ENCODE measurements at regions not wholly inside any gene's neighbourhood (a gene's known extent, or its start where the extent isn't known, plus 50 kb on each side); places are given as distances from the start of the nearest gene placed in this dataset.

DNA sequence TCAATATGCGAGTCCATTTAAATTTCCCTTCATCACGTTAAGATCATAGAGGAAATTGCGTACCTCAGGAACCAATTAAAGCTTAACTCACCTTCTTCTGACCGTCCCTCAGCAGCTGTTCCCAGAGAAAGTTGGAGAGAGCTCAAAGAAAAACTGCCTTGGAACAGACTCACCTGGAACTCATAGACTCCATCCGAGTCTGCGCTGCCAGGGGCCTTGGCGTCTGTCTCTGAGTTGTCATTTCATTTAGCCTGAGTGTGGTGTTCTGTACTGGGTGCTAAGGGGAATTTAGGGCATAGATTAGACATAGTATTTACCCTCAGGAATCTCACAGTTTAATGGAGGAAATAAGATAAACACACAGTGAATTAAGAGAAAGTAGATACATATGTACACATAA is 892.7 kb downstream of the TLE1 start:
- TF ChIP-seq POLR2AphosphoS5 (IDR thresholded peaks at IDR 0.05; ENCODE audit: insufficient read depth, low read depth, low read length), result no peak
- TF ChIP-seq, protein P1, sequence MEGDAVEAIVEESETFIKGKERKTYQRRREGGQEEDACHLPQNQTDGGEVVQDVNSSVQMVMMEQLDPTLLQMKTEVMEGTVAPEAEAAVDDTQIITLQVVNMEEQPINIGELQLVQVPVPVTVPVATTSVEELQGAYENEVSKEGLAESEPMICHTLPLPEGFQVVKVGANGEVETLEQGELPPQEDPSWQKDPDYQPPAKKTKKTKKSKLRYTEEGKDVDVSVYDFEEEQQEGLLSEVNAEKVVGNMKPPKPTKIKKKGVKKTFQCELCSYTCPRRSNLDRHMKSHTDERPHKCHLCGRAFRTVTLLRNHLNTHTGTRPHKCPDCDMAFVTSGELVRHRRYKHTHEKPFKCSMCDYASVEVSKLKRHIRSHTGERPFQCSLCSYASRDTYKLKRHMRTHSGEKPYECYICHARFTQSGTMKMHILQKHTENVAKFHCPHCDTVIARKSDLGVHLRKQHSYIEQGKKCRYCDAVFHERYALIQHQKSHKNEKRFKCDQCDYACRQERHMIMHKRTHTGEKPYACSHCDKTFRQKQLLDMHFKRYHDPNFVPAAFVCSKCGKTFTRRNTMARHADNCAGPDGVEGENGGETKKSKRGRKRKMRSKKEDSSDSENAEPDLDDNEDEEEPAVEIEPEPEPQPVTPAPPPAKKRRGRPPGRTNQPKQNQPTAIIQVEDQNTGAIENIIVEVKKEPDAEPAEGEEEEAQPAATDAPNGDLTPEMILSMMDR (IDR thresholded peaks at IDR 0.05; ENCODE audit: extremely low read depth in 1 of 2, insufficient read depth in 1 of 2, low read depth in 1 of 2, low read length in 2 of 2), result no peak
- TF ChIP-seq EZH2 (IDR thresholded peaks at IDR 0.05; ENCODE audit: borderline replicate concordance, low read depth, low read length, severe bottlenecking), result no peak
- TF ChIP-seq POLR2A (IDR thresholded peaks at IDR 0.05; ENCODE audit: low read depth, low read length), result no peak
- TF ChIP-seq JUN (IDR thresholded peaks at IDR 0.05; ENCODE audit: borderline replicate concordance, insufficient read depth, insufficient read length, low read depth), result no peak
- TF ChIP-seq, protein P2, sequence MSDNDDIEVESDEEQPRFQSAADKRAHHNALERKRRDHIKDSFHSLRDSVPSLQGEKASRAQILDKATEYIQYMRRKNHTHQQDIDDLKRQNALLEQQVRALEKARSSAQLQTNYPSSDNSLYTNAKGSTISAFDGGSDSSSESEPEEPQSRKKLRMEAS (IDR thresholded peaks at IDR 0.05; ENCODE audit: insufficient read depth, insufficient read length), result no peak
